DOHH2 (cell line): ENCODE measurements at regions not wholly inside any gene's neighbourhood (a gene's known extent, or its start where the extent isn't known, plus 50 kb on each side); places are given as distances from the start of the nearest gene placed in this dataset.

Source experiments
- CTCF ChIP-seq: fragments of 200-600 bp; sonication (generic); IDR thresholded peaks from one replicate; pipeline ENCODE4 v1.5.1; 2014; ENCODE audit warnings: antibody characterized with exemption, mild to moderate bottlenecking, low read depth, low read length; ENCODE audit not compliant: poor library complexity, severe bottlenecking
- EZH2phosphoT487 ChIP-seq: fragments of 200-600 bp; sonication (generic); IDR thresholded peaks from 2 replicates; pipeline ENCODE4 v1.6.1; 2017; ENCODE audit warnings: borderline replicate concordance, mild to moderate bottlenecking, antibody characterized with exemption, low read length, moderate library complexity, mixed read lengths

GRCh38 chr6:90892271-90892670 lies 305.4 kb upstream of the MAP3K7 start:
- no peak for TF ChIP-seq CTCF
- TF ChIP-seq EZH2phosphoT487: no peak
